A673 (cell line): ENCODE measurements at regions not wholly inside any gene's neighbourhood (a gene's known extent, or its start where the extent isn't known, plus 50 kb on each side); places are given as distances from the start of the nearest gene placed in this dataset.

ENCODE experiments used
- CTCF ChIP-seq: fragments of 300-800, 200-600 bp; sonication (generic); conservative IDR thresholded peaks from 2 replicates; pipeline ENCODE4 v1.5.1; 2017; ENCODE audit warnings: low read depth, mild to moderate bottlenecking, antibody characterized with exemption, low read length, moderate library complexity, mixed read lengths
- EZH2 ChIP-seq: fragments of 200-600 bp; sonication (generic); IDR thresholded peaks from 2 replicates; pipeline ENCODE4 v1.6.1; 2017; ENCODE audit warnings: borderline replicate concordance, low read depth, mild to moderate bottlenecking, mixed read lengths, antibody characterized with exemption, low read length; ENCODE audit not compliant: poor library complexity, severe bottlenecking

DNA sequence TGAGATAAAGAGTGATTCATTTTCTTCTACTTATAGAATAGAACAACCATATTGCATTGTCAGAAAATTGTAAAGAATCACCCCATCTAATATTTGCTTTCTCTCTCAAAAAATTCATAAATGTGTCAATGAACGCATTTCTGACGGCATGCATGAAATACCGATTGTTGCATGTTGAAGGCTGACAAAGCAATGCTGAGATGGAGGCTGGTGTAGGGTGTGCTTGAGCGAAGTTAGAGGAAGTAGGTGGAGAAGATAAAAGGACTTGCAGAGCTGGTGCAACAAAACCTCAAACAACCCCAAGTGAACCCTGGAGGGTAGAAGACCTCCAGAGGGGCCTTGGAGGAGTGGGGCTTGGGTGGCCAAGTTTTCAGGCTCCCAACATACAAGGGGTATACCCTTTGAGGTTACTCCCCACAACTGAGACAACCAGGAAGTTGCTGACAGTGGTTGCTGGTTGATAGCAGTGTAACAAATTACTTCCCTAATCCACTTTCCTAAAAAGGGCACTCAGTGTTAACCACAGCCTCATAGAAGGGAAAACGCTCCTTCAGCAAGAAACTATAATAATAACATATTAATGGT lies 452.7 kb downstream of the NLGN4X start:
- no peak for TF ChIP-seq CTCF
- no peak for TF ChIP-seq EZH2
